PC-9 (cell line): ENCODE measurements at regions not wholly inside any gene's neighbourhood (a gene's known extent, or its start where the extent isn't known, plus 50 kb on each side); places are given as distances from the start of the nearest gene placed in this dataset.

Experiments used
- BruUV-seq: library from RNA; stranded (reverse); fragments of 400-500 nt; replicated peaks from 2 replicates; lab custom pipeline; 2021; lab: Mats Ljungman, UMichigan
- CTCF ChIA-PET: fragments of 300-600 bp; sonication (Branson Sonifier 250); formaldehyde crosslinking; loops from one replicate; lab custom pipeline; 2022; ENCODE audit warnings: antibody characterized with exemption; lab: Charles Lee
- POLR2A ChIA-PET: fragments of 300-600 bp; sonication (Branson Sonifier 250); formaldehyde crosslinking; loops from one replicate; lab custom pipeline; 2022; ENCODE audit warnings: antibody characterized with exemption; ENCODE audit not compliant: unreplicated experiment; lab: Charles Lee
- DNase-seq, 2 experiments: peaks; one replicate each; pipeline versions ENCODE4 v3.0.0 to v3.0.0-alpha.2; 2015 to 2022; ENCODE audit warnings: mixed read lengths in 1 of 2
- H2AFZ ChIP-seq: fragments of 200-600 bp; sonication (generic); 2 replicates; pipeline ENCODE4 v1.8.1; 2017; ENCODE audit warnings: antibody characterized with exemption
- H3F3A ChIP-seq: fragments of 200-600 bp; sonication (generic); 2 replicates; pipeline ENCODE4 v1.8.1; 2017; ENCODE audit warnings: antibody characterized with exemption, mild to moderate bottlenecking, low read depth; ENCODE audit not compliant: insufficient read depth
- H3K27ac ChIP-seq: fragments of 200-600 bp; sonication (generic); 2 replicates; pipeline ENCODE4 v1.6.1; 2016; ENCODE audit warnings: mixed run types
- H3K27me3 ChIP-seq: fragments of 200-600 bp; sonication (generic); 2 replicates; pipeline ENCODE4 v1.6.1; 2016; ENCODE audit warnings: low read depth, mixed run types; ENCODE audit not compliant: insufficient read depth
- H3K36me3 ChIP-seq: fragments of 200-600 bp; sonication (generic); 2 replicates; pipeline ENCODE4 v1.6.1; 2016; ENCODE audit warnings: low read depth, mixed run types
- H3K4me1 ChIP-seq: fragments of 200-600 bp; sonication (generic); replicated peaks from 2 replicates; pipeline ENCODE4 v1.6.1; 2016; ENCODE audit warnings: mixed run types; ENCODE audit not compliant: insufficient read depth
- H3K4me2 ChIP-seq: fragments of 200-600 bp; sonication (generic); 2 replicates; pipeline ENCODE4 v1.6.1; 2017; ENCODE audit warnings: mixed run types
- H3K4me3 ChIP-seq: fragments of 200-600 bp; sonication (generic); 2 replicates; pipeline ENCODE4 v1.6.1; 2016; ENCODE audit warnings: mixed run types
- H3K79me2 ChIP-seq: fragments of 200-600 bp; sonication (generic); 2 replicates; pipeline ENCODE4 v1.6.1; 2017; ENCODE audit warnings: low read depth, mixed run types
- H3K9me2 ChIP-seq: fragments of 200-600 bp; sonication (generic); 2 replicates; pipeline ENCODE4 v1.8.1; 2017; ENCODE audit warnings: mild to moderate bottlenecking; ENCODE audit not compliant: insufficient read depth
- H3K9me3 ChIP-seq: fragments of 200-600 bp; sonication (generic); 2 replicates; pipeline ENCODE4 v1.8.1; 2016; ENCODE audit warnings: low read depth; ENCODE audit not compliant: insufficient read depth
- H4K20me1 ChIP-seq: fragments of 200-600 bp; sonication (generic); 2 replicates; pipeline ENCODE4 v1.8.1; 2017; ENCODE audit not compliant: insufficient read depth
- CTCF ChIP-seq: fragments of 200-600 bp; sonication (generic); conservative IDR thresholded peaks from 2 replicates; pipeline ENCODE4 v1.6.1; 2017; ENCODE audit warnings: mixed run types, antibody characterized with exemption, mild to moderate bottlenecking, moderate library complexity
- EZH2 ChIP-seq: fragments of 200-600 bp; sonication (generic); IDR thresholded peaks from 2 replicates; pipeline ENCODE4 v1.8.0; 2017; ENCODE audit warnings: antibody characterized with exemption, low read depth
- intact Hi-C: fragments of 100-400 bp; cut with micrococcal nuclease; formaldehyde crosslinking; loops from one replicate; pipeline ENCODE4 v1.10.0; 2022; ENCODE audit not compliant: unreplicated experiment

DNA sequence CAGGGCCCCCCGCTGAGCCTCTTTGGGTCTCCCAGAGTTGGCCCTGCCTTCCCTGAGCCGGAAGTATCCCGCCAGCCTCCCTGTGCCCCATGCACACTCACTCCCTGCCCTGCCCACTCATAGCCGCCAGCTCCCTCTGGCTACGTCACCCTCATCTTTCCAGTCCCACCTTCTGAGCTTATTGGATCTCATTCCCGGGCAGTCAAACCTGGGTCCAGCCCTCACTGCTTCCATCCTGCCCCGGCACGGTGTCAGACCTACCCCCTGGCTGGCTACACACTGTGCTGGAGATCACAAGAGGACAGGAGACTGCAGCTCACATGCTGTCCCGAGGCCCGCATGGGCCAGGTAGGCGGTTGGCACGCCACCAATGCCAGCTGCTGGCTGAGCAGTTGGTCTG, 147.2 kb downstream of the ASB1 start:
- POLR2A ChIA-PET = no interaction called here
- no TSS peak for BruUV-seq

DNA sequence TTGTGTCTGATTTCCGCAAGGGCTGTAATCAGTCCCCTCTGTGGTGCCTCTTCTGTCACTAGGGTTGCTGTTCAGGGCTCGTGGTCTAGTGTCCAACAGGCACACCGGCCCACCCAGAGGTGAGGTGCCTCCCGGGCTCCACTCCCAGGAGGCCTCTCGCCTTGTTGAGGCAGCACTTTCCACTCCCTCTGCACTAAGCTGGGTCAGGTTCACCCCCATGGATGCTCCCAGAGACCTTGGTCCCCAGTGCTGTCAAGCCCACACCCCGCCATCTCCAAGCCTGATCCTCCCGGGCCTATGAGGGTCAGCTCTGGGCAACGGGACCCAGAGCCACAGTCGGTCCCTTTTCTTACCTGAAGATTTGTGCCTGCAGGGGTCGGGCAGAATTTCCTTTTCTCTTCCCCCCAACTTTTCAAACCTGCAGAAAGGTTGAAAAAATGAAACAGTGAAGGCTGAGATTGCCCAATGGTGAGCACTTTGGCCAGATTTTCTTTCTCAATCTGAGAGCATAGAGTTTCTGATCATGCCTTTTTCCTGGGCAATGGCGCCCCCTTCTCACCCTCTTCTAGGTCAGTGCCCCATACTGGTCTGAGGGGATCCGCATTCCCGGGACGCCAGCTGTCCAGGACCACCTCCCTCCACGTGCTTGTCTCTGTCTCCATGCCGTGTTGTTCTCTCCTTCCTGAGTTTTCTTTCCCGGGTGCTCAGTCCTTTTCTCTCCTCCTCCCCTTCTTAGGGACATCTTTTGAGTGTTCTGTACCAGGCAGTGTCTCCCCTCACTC, 148.0 kb downstream of the ASB1 start:
- Histone ChIP-seq H3K4me1 (no peaks in the 10 kb centered on the region), H3K9me2 (no peaks in the 10 kb centered on the region), H3K79me2 (no peaks in the 10 kb centered on the region), H3F3A (no peaks in the 10 kb centered on the region), H3K27me3 (peaks cover 89% of the 10 kb centered on the region), H2AFZ (no peak overlapping the region), H3K4me2 (no peak overlapping the region), H4K20me1 (no peaks in the 10 kb centered on the region), H3K27ac (no peak overlapping the region), H3K36me3 (no peaks in the 10 kb centered on the region), H3K9me3 (no peaks in the 10 kb centered on the region), H3K4me3 (no peak overlapping the region)
- no peak for DNase-seq
- ChIA-PET POLR2A (no interaction called here), CTCF (no interaction called here)
- no peak for TF ChIP-seq EZH2
- TF ChIP-seq CTCF = no peak
- intact Hi-C loops = loop anchor here (10.0 kb wide), 1 partner anchor 130 kb away; no protein-coding TSS in a partner anchor
- BruUV-seq = no TSS peak

More for the DNA sequence above, 147.2 kb downstream of the ASB1 start:
- no peaks in the 10 kb centered on the region for H4K20me1 ChIP-seq
- no peaks in the 10 kb centered on the region for H3K36me3 ChIP-seq
- H3K79me2 ChIP-seq = no peaks in the 10 kb centered on the region
- no peaks in the 10 kb centered on the region for H3K4me1 ChIP-seq
- peaks cover 89% of the 10 kb centered on the region for H3K27me3 ChIP-seq
- H2AFZ ChIP-seq = no peak overlapping the region
- no peak for DNase-seq
- TF ChIP-seq CTCF (no peak), EZH2 (no peak)
- intact Hi-C loops = loop anchor here (10.0 kb wide), 1 partner anchor 131 kb away; no protein-coding TSS in a partner anchor
- H3K9me3 ChIP-seq = no peaks in the 10 kb centered on the region
- no peaks in the 10 kb centered on the region for H3F3A ChIP-seq
- H3K27ac ChIP-seq = no peak overlapping the region
- CTCF ChIA-PET = no interaction called here
- no peak overlapping the region for H3K4me2 ChIP-seq
- H3K9me2 ChIP-seq = no peaks in the 10 kb centered on the region
- H3K4me3 ChIP-seq = no peak overlapping the region

- Histone ChIP-seq H3K27ac (no peak overlapping the region), H3K79me2 (no peaks in the 10 kb centered on the region), H3K36me3 (no peaks in the 10 kb centered on the region), H4K20me1 (no peaks in the 10 kb centered on the region), H3K9me3 (no peaks in the 10 kb centered on the region), H3K9me2 (no peaks in the 10 kb centered on the region), H2AFZ (no peak overlapping the region), H3K4me3 (no peak overlapping the region), H3K27me3 (peaks cover 89% of the 10 kb centered on the region), H3K4me2 (no peak overlapping the region), H3K4me1 (no peaks in the 10 kb centered on the region), H3F3A (no peaks in the 10 kb centered on the region)
- TF ChIP-seq EZH2 = no peak
- no peak for TF ChIP-seq CTCF
- intact Hi-C loops = loop anchor here (10.0 kb wide), 1 partner anchor 128 kb away; no protein-coding TSS in a partner anchor
- DNase-seq = no peak
- ChIA-PET CTCF (no interaction called here), POLR2A (no interaction called here)
- BruUV-seq = no TSS peak
Measured at GRCh38 chr2:238576674-238577073, 149.9 kb downstream of the ASB1 start.
